GM12875 (cell line): ENCODE measurements at regions not wholly inside any gene's neighbourhood (a gene's known extent, or its start where the extent isn't known, plus 50 kb on each side); places are given as distances from the start of the nearest gene placed in this dataset.

Experiments
- H3K4me3 ChIP-seq: one replicate; pipeline ENCODE4 v1.5.1; 2011; ENCODE audit warnings: low read depth, low read length, control low read depth
- CTCF ChIP-seq: IDR thresholded peaks from 2 replicates; pipeline ENCODE4 v1.5.1; 2011; ENCODE audit warnings: low read depth, mild to moderate bottlenecking, control low read depth, inconsistent platforms, low read length, moderate library complexity, borderline replicate concordance; ENCODE audit not compliant: insufficient read depth

- no peak overlapping the region for H3K4me3 ChIP-seq
- TF ChIP-seq CTCF, result no peak
Observed at GRCh38 chr7:49715486-49715885, 58.0 kb upstream of the VWC2 start.

- TF ChIP-seq CTCF, result no peak
Observed at GRCh38 chr7:49717547-49717946, 55.9 kb upstream of the VWC2 start.

GRCh38 chr7:49718760-49719159, 54.7 kb upstream of the VWC2 start:
- TF ChIP-seq CTCF, result no peak
- H3K4me3 ChIP-seq, result no peak overlapping the region

More at GRCh38 chr7:49717547-49717946, 55.9 kb upstream of the VWC2 start:
- H3K4me3 ChIP-seq, result no peak overlapping the region

GRCh38 chr7:49721441-49721840, 52.0 kb upstream of the VWC2 start:
- no peak for TF ChIP-seq CTCF
- no peak overlapping the region for H3K4me3 ChIP-seq
